AG09319 (cell line): ENCODE measurements at regions not wholly inside any gene's neighbourhood (a gene's known extent, or its start where the extent isn't known, plus 50 kb on each side); places are given as distances from the start of the nearest gene placed in this dataset.

Source experiments
- DNase-seq: peaks from one replicate; pipeline ENCODE4 v3.0.0-alpha.2; 2010; ENCODE audit warnings: low read depth; ENCODE audit errors: extremely low read depth
- TF ChIP-seq, protein P1 (sequence below): IDR thresholded peaks from 2 replicates; pipeline ENCODE4 v1.5.1; 2011; ENCODE audit warnings: low read depth, mild to moderate bottlenecking, inconsistent platforms, low read length, moderate library complexity

DNA sequence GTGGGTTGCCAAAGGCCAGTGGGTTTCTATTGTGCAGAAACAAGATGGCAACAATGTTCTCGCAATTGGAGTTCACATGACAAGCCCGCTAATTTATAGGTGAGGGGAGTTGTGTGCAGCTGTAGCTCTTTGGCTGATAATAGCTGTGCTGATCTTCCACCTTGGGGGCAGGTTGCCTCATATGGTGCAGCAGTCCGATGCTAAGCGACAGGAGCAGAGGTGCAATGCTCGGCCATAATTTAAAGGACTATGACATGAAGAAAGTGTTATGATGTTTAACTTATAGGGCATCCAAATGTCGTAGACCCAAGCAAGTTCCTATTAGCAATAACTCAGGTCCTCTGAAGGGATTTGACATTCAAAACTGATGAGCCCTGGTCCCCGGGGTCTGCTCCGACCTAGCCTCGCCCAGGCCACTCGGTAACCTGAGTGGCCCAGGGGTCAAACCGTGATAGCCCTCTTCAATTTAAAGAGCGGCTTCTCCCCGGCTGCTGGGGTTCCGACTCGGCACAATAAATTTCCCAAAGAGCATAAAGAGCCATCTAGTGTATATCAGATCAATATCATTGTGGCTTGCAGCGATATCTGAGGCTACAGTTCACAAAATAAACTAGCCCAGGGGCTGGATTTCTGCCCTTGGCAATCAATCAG lies 724.0 kb downstream of the IRX1 start:
- TF ChIP-seq, protein P1, sequence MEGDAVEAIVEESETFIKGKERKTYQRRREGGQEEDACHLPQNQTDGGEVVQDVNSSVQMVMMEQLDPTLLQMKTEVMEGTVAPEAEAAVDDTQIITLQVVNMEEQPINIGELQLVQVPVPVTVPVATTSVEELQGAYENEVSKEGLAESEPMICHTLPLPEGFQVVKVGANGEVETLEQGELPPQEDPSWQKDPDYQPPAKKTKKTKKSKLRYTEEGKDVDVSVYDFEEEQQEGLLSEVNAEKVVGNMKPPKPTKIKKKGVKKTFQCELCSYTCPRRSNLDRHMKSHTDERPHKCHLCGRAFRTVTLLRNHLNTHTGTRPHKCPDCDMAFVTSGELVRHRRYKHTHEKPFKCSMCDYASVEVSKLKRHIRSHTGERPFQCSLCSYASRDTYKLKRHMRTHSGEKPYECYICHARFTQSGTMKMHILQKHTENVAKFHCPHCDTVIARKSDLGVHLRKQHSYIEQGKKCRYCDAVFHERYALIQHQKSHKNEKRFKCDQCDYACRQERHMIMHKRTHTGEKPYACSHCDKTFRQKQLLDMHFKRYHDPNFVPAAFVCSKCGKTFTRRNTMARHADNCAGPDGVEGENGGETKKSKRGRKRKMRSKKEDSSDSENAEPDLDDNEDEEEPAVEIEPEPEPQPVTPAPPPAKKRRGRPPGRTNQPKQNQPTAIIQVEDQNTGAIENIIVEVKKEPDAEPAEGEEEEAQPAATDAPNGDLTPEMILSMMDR, result no peak
- DNase-seq, result no peak

DNA sequence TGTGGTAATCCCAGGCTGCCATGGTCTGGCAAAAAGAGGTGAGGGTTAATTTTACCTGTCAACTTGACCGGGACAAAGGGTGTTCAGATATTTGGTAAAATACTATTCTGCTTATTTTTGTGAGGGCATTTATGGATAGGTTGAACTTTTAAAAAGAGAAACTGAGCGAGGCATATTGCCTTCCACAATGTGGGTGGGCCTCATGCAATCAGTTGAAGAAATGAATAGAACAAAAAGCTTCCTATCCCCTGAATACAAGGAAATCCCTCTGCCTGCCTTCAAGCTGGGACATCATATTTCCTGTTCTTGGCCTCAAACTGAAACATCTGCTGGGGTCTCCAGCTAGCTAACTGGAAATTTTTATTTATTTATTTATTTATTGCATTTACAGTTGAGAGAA lies 734.7 kb downstream of the IRX1 start:
- TF ChIP-seq, protein P1, result no peak
- DNase-seq, result no peak

DNA sequence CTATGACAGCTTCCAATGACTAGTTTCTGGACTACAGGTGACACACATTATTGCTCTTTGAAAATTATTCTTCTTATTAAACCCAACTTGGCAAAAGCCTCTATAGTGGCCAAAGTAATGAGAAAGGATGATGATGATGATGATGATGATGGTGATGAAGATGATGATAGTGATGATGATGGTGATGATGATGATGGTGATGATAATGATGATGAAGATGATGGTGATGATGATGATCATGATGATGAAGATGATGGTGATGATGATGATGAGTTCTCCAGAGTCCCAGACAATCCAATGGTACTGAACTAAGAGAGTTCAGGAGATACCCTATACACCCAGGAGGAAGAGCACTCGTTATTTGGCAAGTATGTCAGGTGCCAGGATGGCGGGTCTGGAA lies 739.4 kb downstream of the IRX1 start:
- DNase-seq, result no peak
- TF ChIP-seq, protein P1, result no peak

DNA sequence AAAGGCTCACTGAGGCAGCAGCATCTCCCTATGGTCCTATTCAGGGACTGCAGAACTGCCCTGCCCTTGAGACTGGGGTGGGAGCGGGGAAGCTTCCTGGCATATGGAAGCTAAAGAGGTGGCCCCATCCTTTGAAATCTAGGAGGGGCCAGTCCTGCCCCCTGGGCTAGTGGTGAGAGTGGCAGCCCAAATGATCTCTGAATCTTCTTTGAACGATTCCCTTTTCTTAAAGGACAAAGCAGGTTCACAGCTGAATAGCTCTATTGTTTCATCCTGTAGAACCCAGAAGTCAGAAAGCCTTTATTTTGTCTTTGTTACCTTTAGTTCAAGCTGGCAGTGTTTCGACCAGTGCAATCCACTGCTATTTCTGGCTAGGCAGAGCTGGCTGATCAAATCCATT lies 741.9 kb downstream of the IRX1 start:
- DNase-seq, result no peak
- TF ChIP-seq, protein P1, result no peak

DNA sequence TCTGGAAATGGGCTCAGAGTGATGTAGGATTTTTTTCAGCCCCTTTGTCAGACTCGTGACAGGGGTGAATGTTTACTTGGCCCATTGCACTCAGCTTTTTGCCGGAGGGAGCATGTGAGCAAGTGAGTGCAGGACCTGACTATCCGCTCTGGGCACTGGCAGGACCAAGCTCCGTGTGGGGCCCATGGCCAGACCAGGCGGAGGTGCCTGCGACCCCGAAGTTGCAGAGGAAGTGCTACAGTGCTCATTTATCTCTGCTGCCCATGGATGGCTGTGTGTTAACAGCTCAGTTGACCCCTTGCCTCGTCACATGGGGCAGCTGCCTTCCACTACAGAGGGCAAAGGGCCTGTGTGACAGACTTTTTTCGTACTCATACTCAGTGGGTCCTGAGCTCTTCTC lies 744.3 kb downstream of the IRX1 start:
- no peak for DNase-seq
- TF ChIP-seq, protein P1, result no peak

DNA sequence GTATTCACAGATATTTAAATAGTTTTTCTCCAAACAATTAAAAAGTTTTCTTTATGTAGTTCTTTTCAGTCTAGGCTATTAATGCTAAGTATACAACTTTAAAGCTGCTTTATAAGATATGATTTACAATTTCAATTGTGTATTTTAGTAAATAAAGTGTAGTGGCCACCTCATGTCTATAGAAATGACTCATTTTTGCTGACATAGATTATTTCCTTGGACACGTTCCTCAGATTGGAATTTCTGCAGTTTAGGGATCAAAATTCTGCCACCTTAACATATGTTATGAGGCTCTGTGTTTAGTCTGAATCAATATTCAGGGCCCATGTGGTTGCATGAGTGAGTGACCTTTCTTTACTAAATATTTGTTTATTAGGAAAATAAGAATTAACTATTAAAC lies 750.2 kb downstream of the IRX1 start:
- TF ChIP-seq, protein P1, result no peak
- no peak for DNase-seq

DNA sequence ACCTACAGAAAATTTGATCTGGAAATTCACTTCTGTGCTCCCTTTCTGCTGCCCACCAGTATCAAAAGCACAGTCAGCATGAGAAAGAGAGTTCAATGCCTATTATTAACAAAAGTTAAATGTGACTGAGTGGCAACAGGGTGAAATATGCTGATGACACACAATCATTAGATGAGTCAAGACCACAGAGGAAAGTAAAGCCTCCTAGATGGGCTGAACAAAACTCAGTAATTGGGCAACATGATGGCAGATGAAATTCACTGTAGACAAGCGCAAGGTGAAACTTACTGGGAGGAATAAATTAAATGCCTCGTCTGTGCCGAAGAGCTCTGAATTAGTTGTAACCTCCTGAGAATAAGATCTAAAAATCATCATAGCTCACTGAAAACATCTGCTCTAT lies 752.8 kb downstream of the IRX1 start:
- TF ChIP-seq, protein P1, result no peak
- no peak for DNase-seq
